HCT116 (cell line): ENCODE measurements at regions not wholly inside any gene's neighbourhood (a gene's known extent, or its start where the extent isn't known, plus 50 kb on each side); places are given as distances from the start of the nearest gene placed in this dataset.

Experiments used
- ATAC-seq: fragments of 200-7000 bp; cut with Tn5 transposase; 2 replicates; pipeline ENCODE4 v1.9.1; 2020; ENCODE audit warnings: mild to moderate bottlenecking, moderate library complexity
- BruUV-seq: library from RNA; stranded (reverse); fragments of 400-500 nt; replicated peaks from 2 replicates; lab custom pipeline; 2021; lab: Mats Ljungman, UMichigan
- CTCF ChIA-PET: fragments of 300-600 bp; sonication (Branson Sonifier 250); formaldehyde crosslinking; loops from one replicate; lab custom pipeline; 2021; ENCODE audit warnings: antibody characterized with exemption; lab: Charles Lee
- POLR2A ChIA-PET: fragments of 300-600, 350-600 bp; sonication (Branson Sonifier 250); formaldehyde crosslinking; loops from one replicate; lab custom pipeline; 2021; ENCODE audit warnings: antibody characterized with exemption; lab: Charles Lee
- RAD21 ChIA-PET, 2 experiments: fragments of 300-600 bp; sonication (Branson Sonifier 250); formaldehyde crosslinking; loops; one replicate each; lab custom pipeline; 2023; ENCODE audit warnings: low total read pairs in 2 of 2; ENCODE audit not compliant: uncharacterized antibody in 2 of 2, unreplicated experiment in 2 of 2, low non-redundant PET in 1 of 2; lab: Charles Lee
- DNase-seq: peaks from one replicate; pipeline ENCODE4 v3.0.0-alpha.2; 2010; ENCODE audit warnings: low read depth, low spot score
- H2AFZ ChIP-seq: fragments of 200-600 bp; shearing (Covaris generic), sonication (generic); 2 replicates; pipeline ENCODE4 v1.6.1; 2017; ENCODE audit warnings: low read depth, mixed run types, mixed read lengths, antibody characterized with exemption, low read length; ENCODE audit not compliant: poor library complexity, severe bottlenecking
- H3K27ac ChIP-seq: 2 replicates; pipeline ENCODE4 v1.5.1; 2012; ENCODE audit warnings: low read depth, low read length
- H3K27me3 ChIP-seq: fragments of 200-600 bp; sonication (generic); 2 replicates; pipeline ENCODE4 v1.6.1; 2016; ENCODE audit warnings: mixed run types, low read length, mixed read lengths; ENCODE audit not compliant: insufficient read depth
- H3K36me3 ChIP-seq, 2 experiments: fragments of 200-500 bp in 1 of 2; fragments of 200-600 bp in 1 of 2; sonication (Bioruptor generic) in 1 of 2; sonication (generic) in 1 of 2; 2 replicates each; pipeline versions ENCODE4 v1.5.1 to v1.6.1; 2014 to 2016; ENCODE audit warnings: low read length in 2 of 2, inconsistent platforms in 1 of 2, mixed read lengths in 1 of 2, mixed run types in 1 of 2; ENCODE audit not compliant: insufficient read depth in 2 of 2, control insufficient read depth in 1 of 2
- H3K4me1 ChIP-seq, 2 experiments: fragments of 200-600 bp in 1 of 2; sonication (generic) in 1 of 2; 2 replicates each; pipeline versions ENCODE4 v1.5.1 to v1.6.1; 2012 to 2017; ENCODE audit warnings: low read length in 2 of 2, inconsistent platforms in 1 of 2, mild to moderate bottlenecking in 1 of 2, mixed read lengths in 1 of 2, mixed run types in 1 of 2, moderate library complexity in 1 of 2; ENCODE audit not compliant: insufficient read depth in 2 of 2, control insufficient read depth in 1 of 2
- H3K4me2 ChIP-seq: fragments of 200-600 bp; sonication (generic); 2 replicates; pipeline ENCODE4 v1.6.1; 2017; ENCODE audit warnings: mixed run types, low read length, mixed read lengths
- H3K4me3 ChIP-seq, 2 experiments: fragments of 200-600 bp in 1 of 2; sonication (generic) in 1 of 2; replicated peaks in 1 of 2; 2 replicates each; pipeline ENCODE4 v1.5.1; 2011 to 2016; ENCODE audit warnings: low read length in 2 of 2, control low read depth in 1 of 2, low read depth in 1 of 2, mild to moderate bottlenecking in 1 of 2, mixed read lengths in 1 of 2, mixed run types in 1 of 2
- H3K79me2 ChIP-seq: fragments of 200-600 bp; sonication (generic); 2 replicates; pipeline ENCODE4 v1.6.1; 2017; ENCODE audit warnings: mild to moderate bottlenecking, mixed run types, low read length, moderate library complexity, mixed read lengths; ENCODE audit not compliant: insufficient read depth
- H3K9ac ChIP-seq: fragments of 200-600 bp; sonication (generic); 2 replicates; pipeline ENCODE4 v1.6.1; 2016; ENCODE audit warnings: low read length, mixed read lengths
- H3K9me2 ChIP-seq: fragments of 200-600 bp; sonication (generic), shearing (Covaris generic); 2 replicates; pipeline ENCODE4 v1.6.1; 2017; ENCODE audit warnings: mixed run types, mild to moderate bottlenecking, moderate library complexity; ENCODE audit not compliant: insufficient read depth
- H3K9me3 ChIP-seq, 2 experiments: fragments of 200-500 bp in 1 of 2; fragments of 200-600 bp in 1 of 2; sonication (Bioruptor generic) in 1 of 2; sonication (generic) in 1 of 2; 2 replicates each; pipeline ENCODE4 v1.6.1; 2014 to 2017; ENCODE audit warnings: low read length in 2 of 2, mixed read lengths in 2 of 2, inconsistent platforms in 1 of 2, low read depth in 1 of 2, mild to moderate bottlenecking in 1 of 2, mixed run types in 1 of 2, moderate library complexity in 1 of 2; ENCODE audit not compliant: control insufficient read depth in 1 of 2, insufficient read depth in 1 of 2
- H4K20me1 ChIP-seq: fragments of 200-600 bp; sonication (generic), shearing (Covaris generic); 2 replicates; pipeline ENCODE4 v1.6.1; 2017; ENCODE audit warnings: mixed run types, mild to moderate bottlenecking, moderate library complexity; ENCODE audit not compliant: insufficient read depth
- CBX3 ChIP-seq: IDR thresholded peaks from 2 replicates; pipeline ENCODE4 v1.6.1; 2012; ENCODE audit warnings: low read depth
- EZH2 ChIP-seq: fragments of 200-600 bp; sonication (generic); IDR thresholded peaks from 2 replicates; pipeline ENCODE4 v1.6.1; 2017; ENCODE audit warnings: antibody characterized with exemption, mixed run types
- EZH2phosphoT487 ChIP-seq: fragments of 200-600 bp; IDR thresholded peaks from 2 replicates; pipeline ENCODE4 v1.6.1; 2018; ENCODE audit warnings: antibody characterized with exemption, borderline replicate concordance
- POLR2A ChIP-seq: IDR thresholded peaks from 2 replicates; pipeline ENCODE4 v1.7.0; 2011; ENCODE audit warnings: borderline replicate concordance; ENCODE audit not compliant: insufficient read depth, insufficient read length; ENCODE audit errors: extremely low read depth
- POLR2AphosphoS5 ChIP-seq: IDR thresholded peaks from 2 replicates; pipeline ENCODE4 v1.6.1; 2011; ENCODE audit warnings: mild to moderate bottlenecking, low read depth, low read length, moderate library complexity
- RAD21 ChIP-seq: IDR thresholded peaks from 2 replicates; pipeline ENCODE4 v1.6.1; 2012; ENCODE audit warnings: low read depth, mild to moderate bottlenecking
- TCF7L2 ChIP-seq: IDR thresholded peaks from 2 replicates; pipeline ENCODE4 v1.7.0; 2011; ENCODE audit warnings: borderline replicate concordance, inconsistent platforms; ENCODE audit not compliant: insufficient read depth, insufficient read length; ENCODE audit errors: extremely low read depth
- ZFX ChIP-seq: fragments of 450-650 bp; IDR thresholded peaks from 2 replicates; pipeline ENCODE4 v1.6.1; 2017
- intact Hi-C: fragments of 100-400 bp; cut with micrococcal nuclease; formaldehyde crosslinking; loops from 2 replicates; pipeline ENCODE4 v1.10.0; 2022
- TF ChIP-seq, protein P1 (sequence below): IDR thresholded peaks from 2 replicates; pipeline ENCODE4 v1.6.1; 2012
- TF ChIP-seq, protein P2 (sequence below), 3 experiments: fragments of 200-600 bp in 1 of 3; sonication (generic) in 1 of 3; IDR thresholded peaks in 2 of 3; conservative IDR thresholded peaks in 1 of 3; 2 replicates each; pipeline ENCODE4 v1.5.1; 2012 to 2017; ENCODE audit warnings: low read depth in 2 of 3, low read length in 2 of 3, antibody characterized with exemption in 1 of 3, borderline replicate concordance in 1 of 3, control low read depth in 1 of 3, mild to moderate bottlenecking in 1 of 3, mixed read lengths in 1 of 3, mixed run types in 1 of 3, moderate library complexity in 1 of 3; ENCODE audit not compliant: insufficient read depth in 1 of 3

DNA sequence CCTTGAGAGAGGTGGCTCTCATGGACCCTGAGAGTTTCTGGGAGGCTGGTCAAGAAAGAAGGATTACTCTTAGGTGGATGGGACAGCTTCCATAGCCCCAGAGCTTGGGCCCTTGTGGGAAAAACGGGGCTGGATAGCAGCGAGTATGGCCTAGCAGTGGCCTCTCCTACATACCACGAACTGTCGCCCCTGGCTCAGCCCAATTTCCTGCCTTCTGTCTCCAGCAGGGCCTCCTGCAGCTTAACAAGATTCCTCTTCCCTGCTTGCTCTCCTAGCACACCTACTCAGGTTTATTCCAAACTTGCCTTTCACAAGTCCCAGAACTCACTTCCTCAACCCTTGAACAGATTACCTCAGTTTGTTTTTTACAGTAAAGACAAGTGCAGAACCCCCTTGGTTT lies 139.7 kb upstream of the TPM1 start:
- intact Hi-C loops = no loop called here
- Histone ChIP-seq H3K4me3 (no peak overlapping the region), H3K4me1 (peaks cover 1 to 15% of the 10 kb centered on the region in 2 experiments), H2AFZ (no peak overlapping the region), H3K9ac (no peak overlapping the region), H3K27ac (no peak overlapping the region), H3K9me3 (no peaks in the 10 kb centered on the region), H3K4me2 (no peak overlapping the region), H3K27me3 (no peaks in the 10 kb centered on the region), H3K9me2 (no peaks in the 10 kb centered on the region), H4K20me1 (no peaks in the 10 kb centered on the region), H3K36me3 (no peaks in the 10 kb centered on the region), H3K79me2 (no peaks in the 10 kb centered on the region)
- no peak for ATAC-seq
- ChIA-PET POLR2A (no interaction called here), CTCF (no interaction called here), RAD21 (no interaction called here)
- no peak for DNase-seq
- BruUV-seq = no TSS peak
- TF ChIP-seq EZH2phosphoT487 (no peak), CBX3 (no peak), POLR2A (no peak), EZH2 (no peak), POLR2AphosphoS5 (no peak), ZFX (no peak)
- TF ChIP-seq, protein P1, sequence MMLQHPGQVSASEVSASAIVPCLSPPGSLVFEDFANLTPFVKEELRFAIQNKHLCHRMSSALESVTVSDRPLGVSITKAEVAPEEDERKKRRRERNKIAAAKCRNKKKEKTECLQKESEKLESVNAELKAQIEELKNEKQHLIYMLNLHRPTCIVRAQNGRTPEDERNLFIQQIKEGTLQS = no peak
- TF ChIP-seq, protein P2, sequence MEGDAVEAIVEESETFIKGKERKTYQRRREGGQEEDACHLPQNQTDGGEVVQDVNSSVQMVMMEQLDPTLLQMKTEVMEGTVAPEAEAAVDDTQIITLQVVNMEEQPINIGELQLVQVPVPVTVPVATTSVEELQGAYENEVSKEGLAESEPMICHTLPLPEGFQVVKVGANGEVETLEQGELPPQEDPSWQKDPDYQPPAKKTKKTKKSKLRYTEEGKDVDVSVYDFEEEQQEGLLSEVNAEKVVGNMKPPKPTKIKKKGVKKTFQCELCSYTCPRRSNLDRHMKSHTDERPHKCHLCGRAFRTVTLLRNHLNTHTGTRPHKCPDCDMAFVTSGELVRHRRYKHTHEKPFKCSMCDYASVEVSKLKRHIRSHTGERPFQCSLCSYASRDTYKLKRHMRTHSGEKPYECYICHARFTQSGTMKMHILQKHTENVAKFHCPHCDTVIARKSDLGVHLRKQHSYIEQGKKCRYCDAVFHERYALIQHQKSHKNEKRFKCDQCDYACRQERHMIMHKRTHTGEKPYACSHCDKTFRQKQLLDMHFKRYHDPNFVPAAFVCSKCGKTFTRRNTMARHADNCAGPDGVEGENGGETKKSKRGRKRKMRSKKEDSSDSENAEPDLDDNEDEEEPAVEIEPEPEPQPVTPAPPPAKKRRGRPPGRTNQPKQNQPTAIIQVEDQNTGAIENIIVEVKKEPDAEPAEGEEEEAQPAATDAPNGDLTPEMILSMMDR (IDR thresholded peaks at IDR 0.05 in 2 of 3, conservative IDR thresholded peaks at IDR 0.05 in 1 of 3; ENCODE audit: borderline replicate concordance in 1 of 3, insufficient read depth in 1 of 3, low read depth in 2 of 3, low read length in 2 of 3) = no peak

DNA sequence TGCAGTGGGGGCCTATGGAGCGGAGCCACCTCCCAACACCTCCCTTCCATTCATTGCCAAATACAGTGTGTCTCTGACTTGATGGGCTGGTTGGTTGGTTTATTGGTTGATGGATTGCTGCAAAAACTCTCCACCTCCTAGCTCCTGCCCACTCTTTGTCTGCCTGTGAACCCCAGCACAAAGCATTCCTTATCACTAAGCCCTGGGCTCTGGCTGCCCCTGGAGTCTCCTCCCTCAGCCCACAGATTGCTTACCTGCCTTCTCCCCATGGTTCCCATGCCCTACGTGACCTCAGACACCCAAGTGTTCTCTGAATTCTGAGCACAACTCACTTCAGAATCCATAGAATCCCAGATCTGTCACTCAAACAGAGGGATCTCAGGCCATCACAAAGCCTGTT lies 139.1 kb upstream of the TPM1 start:
- ChIA-PET RAD21 (no interaction called here), POLR2A (no interaction called here), CTCF (no interaction called here)
- no peaks in the 10 kb centered on the region for H3K79me2 ChIP-seq
- H3K9me2 ChIP-seq = no peaks in the 10 kb centered on the region
- no peaks in the 10 kb centered on the region for H3K9me3 ChIP-seq
- no peaks in the 10 kb centered on the region for H3K27me3 ChIP-seq
- BruUV-seq = no TSS peak
- H3K4me1 ChIP-seq = peaks cover 0 to 10% of the 10 kb centered on the region in 2 experiments; a peak in 3 of 4 replicates
- H4K20me1 ChIP-seq = no peaks in the 10 kb centered on the region
- TF ChIP-seq RAD21 (no peak), TCF7L2 (no peak), POLR2A (no peak)
- H3K4me2 ChIP-seq = no peak overlapping the region
- no peak for ATAC-seq
- H3K36me3 ChIP-seq = no peaks in the 10 kb centered on the region
- no peak overlapping the region for H2AFZ ChIP-seq
- no peak overlapping the region for H3K9ac ChIP-seq
- intact Hi-C loops = no loop called here
- no peak for DNase-seq
- no peak overlapping the region for H3K27ac ChIP-seq
- no peak overlapping the region for H3K4me3 ChIP-seq
